NT2/D1 (cell line): ENCODE measurements at regions not wholly inside any gene's neighbourhood (a gene's known extent, or its start where the extent isn't known, plus 50 kb on each side); places are given as distances from the start of the nearest gene placed in this dataset.

Experiments
- YY1 ChIP-seq: IDR thresholded peaks from 2 replicates; pipeline ENCODE4 v1.6.1; 2011; ENCODE audit not compliant: insufficient read length, insufficient read depth
- ZNF274 ChIP-seq: IDR thresholded peaks from 2 replicates; pipeline ENCODE4 v1.6.1; 2011; ENCODE audit warnings: mild to moderate bottlenecking, low read depth, low read length

- TF ChIP-seq ZNF274, result no peak
- TF ChIP-seq YY1, result no peak
Observed at GRCh38 chr5:97545446-97545845, 362.4 kb upstream of the RIOK2 start.
